OCI-LY7 (cell line): ENCODE measurements at regions not wholly inside any gene's neighbourhood (a gene's known extent, or its start where the extent isn't known, plus 50 kb on each side); places are given as distances from the start of the nearest gene placed in this dataset.

ENCODE experiments used
- CTCF ChIP-seq: fragments of 200-600 bp; sonication (generic); conservative IDR thresholded peaks from 2 replicates; pipeline ENCODE4 v1.5.1; 2014; ENCODE audit warnings: mild to moderate bottlenecking, antibody characterized with exemption, low read length, moderate library complexity, mixed read lengths
- EZH2phosphoT487 ChIP-seq: fragments of 200-600 bp; sonication (generic); IDR thresholded peaks from 2 replicates; pipeline ENCODE4 v1.6.1; 2018; ENCODE audit warnings: low read depth, borderline replicate concordance, mild to moderate bottlenecking, mixed run types, antibody characterized with exemption, low read length, moderate library complexity, mixed read lengths

DNA sequence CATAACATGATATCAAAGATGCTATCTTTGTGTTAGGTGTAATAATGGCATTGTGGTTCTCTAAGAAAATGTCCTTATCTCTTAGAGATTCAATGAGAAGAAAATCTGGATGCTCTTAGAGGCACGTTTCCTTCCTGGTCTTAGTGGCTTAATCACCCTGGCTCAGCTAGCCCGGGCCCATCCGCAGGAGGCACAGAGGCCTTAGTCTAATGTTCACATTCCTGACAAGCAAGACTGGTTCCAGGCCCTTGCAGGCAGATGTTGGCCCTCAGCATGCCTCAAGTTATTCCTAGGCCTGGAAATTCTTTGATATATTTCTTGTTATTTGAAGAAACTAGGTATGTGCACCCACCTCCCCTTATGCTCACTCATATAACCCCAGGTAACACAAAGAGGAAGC is 357.6 kb downstream of the SFMBT2 start:
- no peak for TF ChIP-seq CTCF
- no peak for TF ChIP-seq EZH2phosphoT487
